Upper lobe of left lung (tissue), 4 donors: ENCODE measurements at regions not wholly inside any gene's neighbourhood (a gene's known extent, or its start where the extent isn't known, plus 50 kb on each side); places are given as distances from the start of the nearest gene placed in this dataset.
"Not testable (repeated sequence)": the region's sequence is repeated elsewhere in the genome, so short reads cannot be mapped to it uniquely, and the experiment has no call there.

Source experiments
- EP300 ChIP-seq, 4 donors: sonication (generic); formaldehyde crosslinking; IDR thresholded peaks; one replicate each; pipeline ENCODE4 v1.5.1; 2017; ENCODE audit warnings: antibody characterized with exemption in 4 of 4, control low read depth in 2 of 4
- POLR2A ChIP-seq, 4 donors: fragments of 450-650 bp; IDR thresholded peaks; one replicate each; pipeline ENCODE4 v1.5.1; 2016 to 2017; ENCODE audit warnings: antibody characterized with exemption in 4 of 4, mild to moderate bottlenecking in 2 of 4
- POLR2AphosphoS5 ChIP-seq, 2 donors: sonication (generic); formaldehyde crosslinking; IDR thresholded peaks; one replicate each; pipeline ENCODE4 v1.5.1; 2017; ENCODE audit warnings: antibody characterized with exemption in 2 of 2
- TF ChIP-seq, protein P1 (sequence below), 6 experiments: fragments of 450-650 bp in 4 of 6; fragments of 200-600 bp in 2 of 6; sonication (generic) in 2 of 6; IDR thresholded peaks; one replicate each; pipeline ENCODE4 v1.5.1; 2016 to 2019; ENCODE audit warnings: antibody characterized with exemption in 6 of 6

GRCh38 chr6:167217073-167217472 lies 59.3 kb upstream of the GPR31 start:
- TF ChIP-seq, protein P1, sequence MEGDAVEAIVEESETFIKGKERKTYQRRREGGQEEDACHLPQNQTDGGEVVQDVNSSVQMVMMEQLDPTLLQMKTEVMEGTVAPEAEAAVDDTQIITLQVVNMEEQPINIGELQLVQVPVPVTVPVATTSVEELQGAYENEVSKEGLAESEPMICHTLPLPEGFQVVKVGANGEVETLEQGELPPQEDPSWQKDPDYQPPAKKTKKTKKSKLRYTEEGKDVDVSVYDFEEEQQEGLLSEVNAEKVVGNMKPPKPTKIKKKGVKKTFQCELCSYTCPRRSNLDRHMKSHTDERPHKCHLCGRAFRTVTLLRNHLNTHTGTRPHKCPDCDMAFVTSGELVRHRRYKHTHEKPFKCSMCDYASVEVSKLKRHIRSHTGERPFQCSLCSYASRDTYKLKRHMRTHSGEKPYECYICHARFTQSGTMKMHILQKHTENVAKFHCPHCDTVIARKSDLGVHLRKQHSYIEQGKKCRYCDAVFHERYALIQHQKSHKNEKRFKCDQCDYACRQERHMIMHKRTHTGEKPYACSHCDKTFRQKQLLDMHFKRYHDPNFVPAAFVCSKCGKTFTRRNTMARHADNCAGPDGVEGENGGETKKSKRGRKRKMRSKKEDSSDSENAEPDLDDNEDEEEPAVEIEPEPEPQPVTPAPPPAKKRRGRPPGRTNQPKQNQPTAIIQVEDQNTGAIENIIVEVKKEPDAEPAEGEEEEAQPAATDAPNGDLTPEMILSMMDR (IDR thresholded peaks at IDR 0.05) = not testable (repeated sequence)
- not testable (repeated sequence) for TF ChIP-seq POLR2A, POLR2AphosphoS5, EP300 (IDR thresholded peaks at IDR 0.05)
